ENCODE measurements at regions not wholly inside any gene's neighbourhood (a gene's known extent, or its start where the extent isn't known, plus 50 kb on each side); places are given as distances from the start of the nearest gene placed in this dataset.

- DNase-seq (ENCODE audit: low read depth): no peak
- no peak overlapping the region for H3K4me3 ChIP-seq (ENCODE audit: low read depth, low read length)
- TF ChIP-seq, protein P1, sequence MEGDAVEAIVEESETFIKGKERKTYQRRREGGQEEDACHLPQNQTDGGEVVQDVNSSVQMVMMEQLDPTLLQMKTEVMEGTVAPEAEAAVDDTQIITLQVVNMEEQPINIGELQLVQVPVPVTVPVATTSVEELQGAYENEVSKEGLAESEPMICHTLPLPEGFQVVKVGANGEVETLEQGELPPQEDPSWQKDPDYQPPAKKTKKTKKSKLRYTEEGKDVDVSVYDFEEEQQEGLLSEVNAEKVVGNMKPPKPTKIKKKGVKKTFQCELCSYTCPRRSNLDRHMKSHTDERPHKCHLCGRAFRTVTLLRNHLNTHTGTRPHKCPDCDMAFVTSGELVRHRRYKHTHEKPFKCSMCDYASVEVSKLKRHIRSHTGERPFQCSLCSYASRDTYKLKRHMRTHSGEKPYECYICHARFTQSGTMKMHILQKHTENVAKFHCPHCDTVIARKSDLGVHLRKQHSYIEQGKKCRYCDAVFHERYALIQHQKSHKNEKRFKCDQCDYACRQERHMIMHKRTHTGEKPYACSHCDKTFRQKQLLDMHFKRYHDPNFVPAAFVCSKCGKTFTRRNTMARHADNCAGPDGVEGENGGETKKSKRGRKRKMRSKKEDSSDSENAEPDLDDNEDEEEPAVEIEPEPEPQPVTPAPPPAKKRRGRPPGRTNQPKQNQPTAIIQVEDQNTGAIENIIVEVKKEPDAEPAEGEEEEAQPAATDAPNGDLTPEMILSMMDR (IDR thresholded peaks at IDR 0.05; ENCODE audit: low read depth, low read length, missing control alignments): no peak
Observed at GRCh38 chr6:166771701-166772100, 144.7 kb upstream of the RPS6KA2 start.

DNA sequence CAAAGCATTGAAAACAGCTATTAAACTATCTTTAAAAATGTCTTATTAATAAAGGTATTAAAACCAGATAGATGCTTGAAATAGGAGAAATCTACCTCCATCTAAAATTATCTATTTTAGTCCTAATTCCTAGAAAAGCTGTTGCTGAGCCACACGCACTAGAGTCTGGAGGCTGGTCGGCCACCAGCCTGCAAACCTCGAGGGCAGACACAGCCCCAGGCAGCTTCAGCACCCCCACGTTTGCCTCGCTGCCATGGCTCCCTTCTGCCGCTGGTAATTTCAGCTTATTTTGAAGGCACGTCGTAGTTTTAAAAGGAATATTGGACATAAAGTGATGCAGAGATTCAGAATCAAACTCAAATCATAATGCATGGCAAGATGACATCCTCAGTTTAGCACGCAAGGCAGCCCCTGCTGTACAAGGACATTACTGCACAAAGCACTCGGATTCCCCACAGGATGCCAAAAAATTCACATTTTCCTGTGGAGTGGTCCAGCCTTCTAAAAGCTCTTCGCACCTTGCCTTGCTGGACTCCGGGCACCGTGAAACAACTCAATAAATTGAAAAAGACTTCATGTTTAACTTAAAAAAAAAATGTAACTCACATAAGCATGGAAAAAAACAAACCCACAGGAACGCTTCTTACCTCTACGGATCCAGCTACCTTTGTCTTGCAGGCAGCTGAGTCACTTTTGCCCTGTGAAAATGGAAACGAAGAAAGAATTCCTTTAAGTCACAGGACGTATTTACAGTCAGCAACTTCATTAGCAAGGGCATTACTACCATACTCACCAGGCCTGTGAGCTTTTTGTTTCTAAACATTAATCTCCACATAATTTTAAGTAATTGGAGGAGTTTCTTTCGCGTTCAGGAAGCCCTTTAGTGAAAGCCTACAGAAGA, 143.4 kb upstream of the RPS6KA2 start:
- TF ChIP-seq, protein P1 (IDR thresholded peaks at IDR 0.05; ENCODE audit: low read depth, low read length, missing control alignments): no peak
- H3K4me3 ChIP-seq (ENCODE audit: low read depth, low read length): no peak overlapping the region
- DNase-seq (ENCODE audit: low read depth): no peak

DNA sequence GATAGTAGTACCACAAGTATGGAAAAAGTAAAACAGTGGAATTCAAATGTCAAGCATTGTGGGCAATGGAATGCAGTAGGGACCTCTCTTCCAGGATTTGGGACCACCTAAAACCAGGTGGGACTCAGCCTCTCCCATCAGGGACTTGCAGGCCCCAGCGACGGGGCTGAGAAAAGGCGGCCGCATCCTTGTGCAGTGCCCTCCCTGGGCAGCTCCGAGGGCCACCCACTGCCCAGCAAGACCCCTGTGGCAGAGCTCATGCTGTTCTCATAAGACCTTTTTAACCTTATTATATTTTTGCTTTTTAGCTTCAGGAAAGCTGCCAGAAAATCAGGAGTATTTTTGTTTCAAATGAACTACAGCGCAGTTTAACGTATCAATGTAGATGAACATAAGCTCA, 142.6 kb upstream of the RPS6KA2 start:
- TF ChIP-seq, protein P1 (IDR thresholded peaks at IDR 0.05; ENCODE audit: low read depth, low read length, missing control alignments): no peak
- no peak overlapping the region for H3K4me3 ChIP-seq (ENCODE audit: low read depth, low read length)
- no peak for DNase-seq (ENCODE audit: low read depth)

DNA sequence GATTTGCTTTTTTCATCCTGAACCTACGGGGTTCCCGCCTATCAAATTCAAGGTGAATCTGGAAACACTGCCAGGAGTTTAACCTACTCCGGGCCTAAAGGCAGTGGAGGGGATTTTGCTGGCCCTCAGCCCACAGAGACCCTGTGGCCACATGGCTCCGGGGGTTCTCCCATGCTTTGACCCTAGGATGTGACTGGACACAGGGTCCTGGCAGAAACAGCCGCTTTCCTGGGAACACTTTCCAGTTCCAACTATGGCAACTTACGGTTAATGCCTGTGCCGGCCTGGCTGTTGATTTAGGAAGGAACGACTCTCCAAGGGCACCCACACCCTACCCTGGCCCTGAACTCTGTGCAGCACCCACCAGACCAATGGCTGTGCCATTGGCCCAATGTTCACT, 141.7 kb upstream of the RPS6KA2 start:
- no peak for DNase-seq (ENCODE audit: low read depth)
- TF ChIP-seq, protein P1 (IDR thresholded peaks at IDR 0.05; ENCODE audit: low read depth, low read length, missing control alignments): no peak
- H3K4me3 ChIP-seq (ENCODE audit: low read depth, low read length): no peak overlapping the region

- DNase-seq (ENCODE audit: low read depth): no peak
- TF ChIP-seq, protein P1 (IDR thresholded peaks at IDR 0.05; ENCODE audit: low read depth, low read length, missing control alignments): no peak
- H3K4me3 ChIP-seq (ENCODE audit: low read depth, low read length): no peak overlapping the region
Observed at GRCh38 chr6:166767230-166767629, 140.2 kb upstream of the RPS6KA2 start.

DNA sequence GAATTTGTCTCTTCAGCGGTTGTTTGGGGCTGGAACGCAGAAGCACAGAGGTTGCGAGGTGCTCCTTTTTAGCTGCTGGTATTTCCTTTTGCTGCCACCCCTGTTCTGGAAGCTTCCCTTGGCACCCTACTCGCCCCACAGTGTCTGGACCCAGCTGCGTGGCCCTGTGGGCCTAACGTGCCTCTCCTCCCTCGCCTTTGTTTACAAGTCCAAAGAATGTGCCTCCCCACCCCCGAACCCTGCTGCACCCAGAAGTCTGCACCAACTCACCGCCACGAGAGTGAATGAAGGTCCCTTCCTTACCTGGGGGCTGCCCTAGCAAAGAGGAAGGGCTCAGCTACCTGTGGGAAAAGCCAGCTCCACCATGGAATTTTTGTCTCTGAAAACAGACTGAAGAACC, 139.7 kb upstream of the RPS6KA2 start:
- DNase-seq (ENCODE audit: low read depth): no peak
- no peak overlapping the region for H3K4me3 ChIP-seq (ENCODE audit: low read depth, low read length)
- TF ChIP-seq, protein P1 (IDR thresholded peaks at IDR 0.05; ENCODE audit: low read depth, low read length, missing control alignments): no peak

DNA sequence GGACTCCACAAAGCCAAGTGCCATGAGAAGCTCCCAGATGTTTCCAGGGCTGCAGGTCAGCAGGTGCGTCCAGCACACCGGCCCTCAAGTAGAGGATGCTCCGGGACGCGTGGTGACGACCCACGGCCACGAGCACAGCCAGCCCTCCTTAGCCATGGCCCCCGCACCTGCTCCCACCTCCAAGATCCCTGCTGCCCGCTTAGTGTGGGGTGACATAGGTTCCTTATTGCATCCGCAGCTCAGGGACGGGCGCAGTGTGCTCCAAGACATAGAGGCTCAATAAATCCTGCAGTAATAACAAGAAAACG, 138.1 kb upstream of the RPS6KA2 start:
- TF ChIP-seq, protein P1 (IDR thresholded peaks at IDR 0.05; ENCODE audit: low read depth, low read length, missing control alignments): no peak
- DNase-seq (ENCODE audit: low read depth): no peak
- H3K4me3 ChIP-seq (ENCODE audit: low read depth, low read length): no peak overlapping the region
